ENCODE measurements at regions not wholly inside any gene's neighbourhood (a gene's known extent, or its start where the extent isn't known, plus 50 kb on each side); places are given as distances from the start of the nearest gene placed in this dataset.

DNA sequence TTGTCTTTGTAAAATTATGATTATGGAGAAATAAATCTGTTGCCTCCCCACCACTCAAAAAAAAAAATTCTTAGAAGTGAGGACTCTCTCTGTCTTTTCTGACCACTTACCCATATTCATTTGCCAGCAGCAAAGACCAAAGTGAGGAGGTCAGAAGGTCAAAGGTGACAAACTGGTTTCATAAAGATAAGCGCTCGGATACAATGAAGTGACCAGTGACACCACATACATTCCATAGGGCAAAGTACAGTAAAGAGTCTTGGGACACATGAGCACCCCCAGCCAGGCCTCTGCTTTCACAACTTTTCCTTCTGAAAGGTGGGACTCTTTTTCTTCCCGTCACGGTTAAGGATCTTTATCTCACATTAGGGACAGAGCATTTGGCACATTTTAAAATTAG, 75.9 kb upstream of the TCF4 start:
- no peak for DNase-seq (ENCODE audit: low read depth, low spot score)
- no peak overlapping the region for H3K27ac ChIP-seq (ENCODE audit: low read depth, low read length)
- CTCF ChIA-PET, result no interaction called here
- H3K27me3 ChIP-seq (ENCODE audit: control insufficient read depth, insufficient read depth, low read length), result no peaks in the 10 kb centered on the region
- H3K9me3 ChIP-seq (ENCODE audit: control insufficient read depth, insufficient read depth, low read length), result peaks cover 7% of the 10 kb centered on the region; the same call in 1 of the 2 replicates
- POLR2A ChIA-PET, result no interaction called here
- H3K4me3 ChIP-seq (ENCODE audit: low read depth, low read length), result no peak overlapping the region
- no peak for TF ChIP-seq CTCF (IDR thresholded peaks at IDR 0.05; ENCODE audit: low read depth, low read length)

- TF ChIP-seq CTCF (IDR thresholded peaks at IDR 0.05; ENCODE audit: low read depth, low read length), result no peak
- Histone ChIP-seq H3K27ac (ENCODE audit: low read depth, low read length) (no peak overlapping the region), H3K9me3 (ENCODE audit: control insufficient read depth, insufficient read depth, low read length) (no peaks in the 10 kb centered on the region), H3K27me3 (ENCODE audit: control insufficient read depth, insufficient read depth, low read length) (peaks cover 2% of the 10 kb centered on the region), H3K4me3 (ENCODE audit: low read depth, low read length) (no peak overlapping the region)
- ChIA-PET CTCF (no interaction called here), POLR2A (no interaction called here)
- no peak for DNase-seq (ENCODE audit: low read depth, low spot score)
Measured at GRCh38 chr18:55658598-55658997, 70.6 kb upstream of the TCF4 start.

- ChIA-PET CTCF (no interaction called here), POLR2A (no interaction called here)
- no peak overlapping the region for H3K4me3 ChIP-seq (ENCODE audit: low read depth, low read length)
- TF ChIP-seq CTCF (IDR thresholded peaks at IDR 0.05; ENCODE audit: low read depth, low read length), result no peak
- peaks cover 2% of the 10 kb centered on the region for H3K27me3 ChIP-seq (ENCODE audit: control insufficient read depth, insufficient read depth, low read length)
- no peak overlapping the region for H3K27ac ChIP-seq (ENCODE audit: low read depth, low read length)
- no peaks in the 10 kb centered on the region for H3K9me3 ChIP-seq (ENCODE audit: control insufficient read depth, insufficient read depth, low read length)
- no peak for DNase-seq (ENCODE audit: low read depth, low spot score)
Measured at GRCh38 chr18:55657572-55658331, 69.8 kb upstream of the TCF4 start.

- Histone ChIP-seq H3K9me3 (ENCODE audit: control insufficient read depth, insufficient read depth, low read length) (no peaks in the 10 kb centered on the region), H3K4me3 (ENCODE audit: low read depth, low read length) (no peak overlapping the region), H3K27ac (ENCODE audit: low read depth, low read length) (no peak overlapping the region), H3K27me3 (ENCODE audit: control insufficient read depth, insufficient read depth, low read length) (peaks cover 2% of the 10 kb centered on the region)
- no peak for TF ChIP-seq CTCF (IDR thresholded peaks at IDR 0.05; ENCODE audit: low read depth, low read length)
- CTCF ChIA-PET, result no interaction called here
- no peak for DNase-seq (ENCODE audit: low read depth, low spot score)
- POLR2A ChIA-PET, result no interaction called here
Measured at GRCh38 chr18:55654986-55655385, 67.0 kb upstream of the TCF4 start.

- ChIA-PET POLR2A (no interaction called here), CTCF (no interaction called here)
- Histone ChIP-seq H3K27me3 (ENCODE audit: control insufficient read depth, insufficient read depth, low read length) (no peaks in the 10 kb centered on the region), H3K27ac (ENCODE audit: low read depth, low read length) (no peak overlapping the region), H3K9me3 (ENCODE audit: control insufficient read depth, insufficient read depth, low read length) (no peaks in the 10 kb centered on the region), H3K4me3 (ENCODE audit: low read depth, low read length) (no peak overlapping the region)
- no peak for TF ChIP-seq CTCF (IDR thresholded peaks at IDR 0.05; ENCODE audit: low read depth, low read length)
- no peak for DNase-seq (ENCODE audit: low read depth, low spot score)
Measured at GRCh38 chr18:55651236-55651635, 63.2 kb upstream of the TCF4 start.

Measured in AG04450 (cell line).